ENCODE measurements at regions not wholly inside any gene's neighbourhood (a gene's known extent, or its start where the extent isn't known, plus 50 kb on each side); places are given as distances from the start of the nearest gene placed in this dataset.

DNA sequence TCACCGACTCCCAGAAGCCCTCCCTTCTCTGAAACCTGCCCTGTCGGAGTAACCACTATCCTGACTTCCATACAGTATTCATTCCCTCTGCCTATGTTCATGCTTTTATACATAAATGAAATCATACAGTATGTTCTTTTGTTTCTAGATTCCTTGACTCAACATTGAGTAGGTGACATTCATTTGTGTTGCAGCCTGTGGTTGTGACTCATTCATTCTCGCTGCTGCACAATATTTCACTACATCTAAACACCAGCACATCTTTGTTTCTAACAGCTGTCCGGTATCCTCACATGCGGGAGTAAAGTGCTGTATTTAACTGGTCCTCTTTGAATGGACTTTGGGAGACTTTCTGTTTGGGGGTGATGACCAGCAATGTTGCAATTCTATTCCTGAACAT lies 135.0 kb upstream of the FOXF1 start:
- ATAC-seq, result no peak
- intact Hi-C loops (cut with DNase I, micrococcal nuclease), result no loop called here

DNA sequence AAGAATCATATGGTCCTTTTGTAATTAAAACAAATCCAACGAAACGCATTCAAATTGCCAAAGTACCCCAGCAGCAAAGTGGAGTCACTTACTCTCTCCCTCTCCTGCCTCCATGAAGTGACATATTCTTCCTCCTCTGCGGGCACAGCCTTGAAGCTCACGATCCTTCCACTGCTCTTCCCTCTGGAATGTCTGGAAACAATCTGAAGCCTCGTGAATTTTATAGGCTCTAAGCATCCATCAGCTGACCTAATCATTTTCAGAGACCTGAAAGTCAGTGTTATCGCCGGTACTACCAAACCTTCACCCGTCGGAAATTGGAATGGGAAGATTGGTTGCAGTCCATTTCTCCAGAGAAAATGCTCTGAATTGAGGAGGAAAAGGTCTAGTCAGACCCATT lies 134.5 kb upstream of the FOXF1 start:
- ATAC-seq (no peak), DNase-seq (no peak)
- intact Hi-C loops (cut with DNase I, micrococcal nuclease), result no loop called here

More for the DNA sequence above, 135.0 kb upstream of the FOXF1 start:
- no peak for DNase-seq

DNA sequence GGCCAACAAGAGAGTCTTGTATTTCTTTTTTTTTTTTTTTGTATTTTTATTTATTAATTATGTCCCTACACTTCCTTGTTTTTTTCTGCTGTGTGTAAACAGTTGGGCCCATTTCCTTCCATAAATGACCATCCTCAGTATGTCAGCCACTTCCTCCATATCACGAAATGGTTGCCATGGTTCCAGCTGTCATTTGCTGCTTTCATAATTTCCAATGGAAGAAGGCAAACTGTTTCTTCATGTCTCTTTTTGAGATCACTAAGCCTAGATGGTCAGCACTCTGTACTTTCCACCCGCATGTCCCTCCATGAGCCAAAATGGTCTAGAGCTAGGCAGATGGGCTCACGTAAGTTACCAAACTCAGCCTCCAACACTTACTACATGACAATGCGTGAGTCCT lies 133.5 kb upstream of the FOXF1 start:
- DNase-seq, result no peak
- intact Hi-C loops (cut with DNase I, micrococcal nuclease), result no loop called here
- no peak for ATAC-seq

DNA sequence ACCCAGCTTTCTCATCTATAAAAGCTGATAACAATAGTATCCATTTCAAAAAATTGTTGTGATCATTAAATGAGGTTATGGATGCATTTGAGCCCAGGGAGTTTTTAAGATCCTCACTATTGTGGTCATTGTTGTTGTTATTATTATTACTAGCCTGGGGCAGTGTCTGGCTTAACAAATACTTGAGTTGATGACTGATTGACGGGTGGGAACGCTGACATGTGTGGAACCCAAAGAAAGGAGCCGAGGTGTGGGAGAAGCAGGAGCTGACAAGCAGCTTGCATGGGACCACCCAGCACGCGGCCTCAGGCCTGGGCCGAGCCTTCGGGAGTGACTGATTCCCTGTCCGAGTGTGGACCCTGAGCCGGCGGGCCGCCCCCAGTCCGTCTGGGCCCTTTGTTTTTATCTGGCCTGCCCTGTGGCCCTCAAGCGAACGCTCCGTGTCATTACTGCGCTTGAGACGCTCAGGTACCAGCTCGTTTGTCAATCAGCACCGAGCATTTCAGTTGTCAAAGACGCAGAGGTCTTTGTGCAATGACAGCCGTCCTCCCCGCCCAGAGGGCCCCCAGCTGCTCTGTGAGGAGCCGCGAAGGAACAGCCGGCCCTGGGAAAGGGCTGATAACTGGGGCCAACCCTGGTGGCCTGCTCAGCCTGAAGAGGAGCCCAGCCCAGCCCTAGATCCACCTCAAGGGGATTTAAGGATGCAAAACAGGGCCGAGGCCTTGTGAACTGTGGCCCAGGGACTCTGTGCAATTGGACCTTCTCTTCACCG lies 132.9 kb upstream of the FOXF1 start:
- intact Hi-C loops (cut with DNase I, micrococcal nuclease), result no loop called here
- ATAC-seq, result no peak

GRCh38 chr16:86378128-86378527 lies 132.2 kb upstream of the FOXF1 start:
- no peak for ATAC-seq

More for the DNA sequence above, 132.9 kb upstream of the FOXF1 start:
- DNase-seq, result no peak

DNA sequence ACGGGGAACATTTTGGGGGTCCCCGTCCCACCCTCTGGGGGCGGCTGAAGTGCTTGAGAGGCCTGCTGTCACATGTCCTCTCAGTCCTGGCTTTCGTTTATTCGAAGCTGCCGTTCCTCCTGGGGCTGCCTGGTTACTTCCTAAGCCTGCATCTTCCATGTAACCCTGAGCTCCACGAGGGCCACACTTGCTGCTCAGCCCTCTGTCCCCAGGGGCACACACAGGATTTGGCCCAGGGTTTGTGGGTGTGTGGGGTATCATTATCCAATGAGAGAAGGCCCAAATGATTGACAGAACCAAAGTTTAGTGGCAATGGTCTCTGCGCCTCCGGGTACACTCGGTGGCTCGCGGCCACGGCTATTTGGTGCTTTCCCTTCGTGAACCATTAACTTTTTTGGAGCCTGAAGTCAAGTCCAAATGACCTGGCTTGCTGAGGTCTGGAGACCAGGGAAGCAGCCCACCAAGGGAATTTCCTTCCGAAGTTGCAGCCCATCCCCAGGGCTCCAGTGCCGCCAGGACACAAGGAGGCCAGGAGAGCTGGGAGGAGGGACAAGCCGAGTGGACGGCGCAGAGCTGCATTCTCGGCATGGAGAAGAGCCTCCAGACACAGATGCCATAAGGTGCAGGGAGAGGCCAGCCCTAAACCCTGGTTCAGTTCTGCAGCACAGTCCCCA lies 131.4 kb upstream of the FOXF1 start:
- DNase-seq, result no peak
- no peak for ATAC-seq

More at GRCh38 chr16:86378128-86378527, 132.2 kb upstream of the FOXF1 start:
- intact Hi-C loops (cut with DNase I, micrococcal nuclease), result no loop called here
- no peak for DNase-seq

GRCh38 chr16:86379505-86379846 lies 130.9 kb upstream of the FOXF1 start:
- intact Hi-C loops (cut with DNase I, micrococcal nuclease), result no loop called here
- DNase-seq, result no peak
- ATAC-seq, result no peak

More for the DNA sequence above, 131.4 kb upstream of the FOXF1 start:
- intact Hi-C loops (cut with DNase I, micrococcal nuclease), result no loop called here

GRCh38 chr16:86380030-86380429 lies 130.3 kb upstream of the FOXF1 start:
- peak in 1 of 2 donors; percentile 15 for DNase-seq
- no peak for ATAC-seq
- intact Hi-C loops (cut with DNase I, micrococcal nuclease), result no loop called here

DNA sequence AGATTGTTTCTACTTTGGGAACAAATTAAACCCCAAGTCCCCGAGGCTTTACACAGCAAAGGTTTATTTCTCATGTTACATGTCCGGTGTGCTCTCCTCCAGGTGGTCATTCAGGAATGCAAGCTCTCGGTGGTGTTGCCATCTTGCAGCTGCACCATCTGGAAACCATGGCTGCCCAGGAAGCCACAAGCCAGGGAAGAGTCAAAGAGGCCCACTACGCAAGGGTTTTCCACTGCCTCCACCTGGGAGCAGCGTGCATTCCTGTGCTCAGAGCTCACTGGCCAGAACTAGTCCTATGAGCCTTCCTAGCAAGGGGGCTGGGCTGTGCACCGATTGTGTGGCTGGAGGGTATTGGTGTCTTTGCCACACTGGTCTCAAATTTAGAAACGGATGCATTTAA lies 128.8 kb upstream of the FOXF1 start:
- ATAC-seq (no peak), DNase-seq (no peak)
- intact Hi-C loops (cut with DNase I, micrococcal nuclease), result no loop called here

GRCh38 chr16:86382067-86382773 lies 128.1 kb upstream of the FOXF1 start:
- ATAC-seq, result no peak
- intact Hi-C loops (cut with DNase I, micrococcal nuclease), result no loop called here
- DNase-seq, result no peak

GRCh38 chr16:86382774-86383407 lies 127.4 kb upstream of the FOXF1 start:
- DNase-seq (no peak), ATAC-seq (no peak)

GRCh38 chr16:86383488-86384262 lies 126.7 kb upstream of the FOXF1 start:
- intact Hi-C loops (cut with DNase I, micrococcal nuclease), result no loop called here
- ATAC-seq (no peak), DNase-seq (no peak)

More at GRCh38 chr16:86382774-86383407, 127.4 kb upstream of the FOXF1 start:
- intact Hi-C loops (cut with DNase I, micrococcal nuclease), result no loop called here

- intact Hi-C loops (cut with DNase I, micrococcal nuclease), result no loop called here
- ATAC-seq, result no peak
- no peak for DNase-seq
These were observed 126.1 kb upstream of the FOXF1 start for GRCh38 chr16:86384263-86384649.

DNA sequence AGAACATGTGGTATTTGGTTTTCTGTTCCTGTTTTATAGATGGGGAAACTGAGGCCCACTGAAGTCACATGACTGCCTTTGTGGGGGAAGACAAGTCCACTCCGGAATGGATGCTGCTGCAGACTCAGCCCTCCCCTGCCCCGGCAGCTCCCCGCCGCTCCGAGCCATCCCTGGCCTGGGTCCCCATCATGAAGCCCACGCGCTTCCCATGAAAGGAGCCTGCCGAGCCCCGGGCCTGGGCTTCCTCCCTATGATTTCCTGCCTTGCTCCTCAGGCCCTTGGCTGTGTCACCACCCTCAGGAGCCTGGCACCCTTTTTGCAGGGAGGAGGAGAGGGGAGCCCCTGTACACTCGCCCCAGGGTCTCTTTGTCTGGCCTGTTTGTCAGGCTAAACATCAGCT lies 125.3 kb upstream of the FOXF1 start:
- DNase-seq, result no peak
- intact Hi-C loops (cut with DNase I, micrococcal nuclease), result no loop called here
- no peak for ATAC-seq

- no peak for DNase-seq
- intact Hi-C loops (cut with DNase I, micrococcal nuclease), result no loop called here
- no peak for ATAC-seq
These were observed 122.6 kb upstream of the FOXF1 start for GRCh38 chr16:86387468-86388440.

DNA sequence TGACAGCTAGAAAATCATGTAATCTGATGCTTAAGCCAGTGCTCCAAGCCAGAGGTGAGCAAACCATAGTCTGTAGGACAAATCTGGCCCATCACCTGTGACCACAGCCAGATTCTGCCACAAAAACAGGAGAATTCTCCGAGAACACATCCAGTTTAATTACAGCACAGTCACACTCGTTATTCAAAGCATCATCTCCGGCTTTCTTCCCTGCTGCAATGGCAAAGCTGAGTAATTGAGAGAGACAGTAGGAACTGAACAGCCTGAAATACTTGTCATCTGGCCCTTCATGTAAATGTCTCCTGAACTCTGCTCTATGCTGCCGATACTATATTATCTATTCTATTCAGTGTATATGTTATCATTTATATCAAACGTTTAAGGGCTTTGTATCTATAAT lies 121.4 kb upstream of the FOXF1 start:
- ATAC-seq (no peak), DNase-seq (no peak)
- intact Hi-C loops (cut with DNase I, micrococcal nuclease), result no loop called here

GRCh38 chr16:86389566-86390328 lies 120.6 kb upstream of the FOXF1 start:
- intact Hi-C loops (cut with DNase I, micrococcal nuclease), result no loop called here
- DNase-seq (no peak), ATAC-seq (no peak)
